ENCODE measurements at regions not wholly inside any gene's neighbourhood (a gene's known extent, or its start where the extent isn't known, plus 50 kb on each side); places are given as distances from the start of the nearest gene placed in this dataset.

DNA sequence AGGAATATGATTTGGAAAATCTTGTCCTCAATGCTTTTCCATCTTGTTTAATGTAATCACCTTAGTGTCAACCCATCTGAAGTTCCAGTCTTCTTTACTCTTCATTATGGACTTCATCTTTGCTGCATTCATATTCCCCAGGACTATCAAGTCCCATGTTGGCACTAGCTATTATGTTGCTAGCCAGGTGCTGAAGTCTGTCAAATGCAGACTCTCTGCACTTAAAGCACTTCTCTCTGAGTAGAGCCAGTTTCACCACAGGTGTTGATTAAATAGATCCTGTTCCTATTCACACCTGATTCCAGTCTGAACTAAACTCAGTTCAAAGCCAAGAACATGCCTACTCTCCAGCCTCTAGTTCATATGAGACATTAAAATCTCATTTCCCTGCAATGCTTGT is 75.0 kb upstream of the PKN2 start:
- TF ChIP-seq, protein P1, sequence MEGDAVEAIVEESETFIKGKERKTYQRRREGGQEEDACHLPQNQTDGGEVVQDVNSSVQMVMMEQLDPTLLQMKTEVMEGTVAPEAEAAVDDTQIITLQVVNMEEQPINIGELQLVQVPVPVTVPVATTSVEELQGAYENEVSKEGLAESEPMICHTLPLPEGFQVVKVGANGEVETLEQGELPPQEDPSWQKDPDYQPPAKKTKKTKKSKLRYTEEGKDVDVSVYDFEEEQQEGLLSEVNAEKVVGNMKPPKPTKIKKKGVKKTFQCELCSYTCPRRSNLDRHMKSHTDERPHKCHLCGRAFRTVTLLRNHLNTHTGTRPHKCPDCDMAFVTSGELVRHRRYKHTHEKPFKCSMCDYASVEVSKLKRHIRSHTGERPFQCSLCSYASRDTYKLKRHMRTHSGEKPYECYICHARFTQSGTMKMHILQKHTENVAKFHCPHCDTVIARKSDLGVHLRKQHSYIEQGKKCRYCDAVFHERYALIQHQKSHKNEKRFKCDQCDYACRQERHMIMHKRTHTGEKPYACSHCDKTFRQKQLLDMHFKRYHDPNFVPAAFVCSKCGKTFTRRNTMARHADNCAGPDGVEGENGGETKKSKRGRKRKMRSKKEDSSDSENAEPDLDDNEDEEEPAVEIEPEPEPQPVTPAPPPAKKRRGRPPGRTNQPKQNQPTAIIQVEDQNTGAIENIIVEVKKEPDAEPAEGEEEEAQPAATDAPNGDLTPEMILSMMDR (conservative IDR thresholded peaks at IDR 0.05 in 1 of 2, IDR thresholded peaks at IDR 0.05 in 1 of 2; ENCODE audit: extremely low read depth in 1 of 2, insufficient read depth in 1 of 2, low read depth in 1 of 2, low read length in 2 of 2) = no peak
- no peak for TF ChIP-seq EZH2 (IDR thresholded peaks at IDR 0.05; ENCODE audit: borderline replicate concordance, low read length)
